Naive B cell (primary cell): ENCODE measurements at regions not wholly inside any gene's neighbourhood (a gene's known extent, or its start where the extent isn't known, plus 50 kb on each side); places are given as distances from the start of the nearest gene placed in this dataset.

Experiments used
- ATAC-seq, 2 donors: fragments of 150-1000 bp; cut with Tn5 transposase; 2 replicates each; pipeline ENCODE4 v1.10.0; 2021; ENCODE audit warnings: low read depth in 2 of 2, mild to moderate bottlenecking in 2 of 2, moderate library complexity in 2 of 2
- DNase-seq: peaks from one replicate; pipeline ENCODE4 v3.0.0; 2022
- H3K27ac Mint-ChIP-seq, 6 donors: one replicate each; pipeline ENCODE4 v1.8.0; 2020 to 2022; ENCODE audit warnings: mild to moderate bottlenecking in 6 of 6, mixed read lengths in 6 of 6, moderate library complexity in 5 of 6, inconsistent platforms in 2 of 6
- H3K27me3 Mint-ChIP-seq, 3 donors: one replicate each; pipeline ENCODE4 v1.8.0; 2021 to 2022; ENCODE audit warnings: mixed read lengths in 3 of 3, mild to moderate bottlenecking in 1 of 3
- H3K36me3 Mint-ChIP-seq, 2 donors: one replicate each; pipeline ENCODE4 v1.8.0; 2020 to 2022; ENCODE audit warnings: mixed read lengths in 2 of 2, inconsistent platforms in 1 of 2, mild to moderate bottlenecking in 1 of 2
- H3K4me1 Mint-ChIP-seq, 3 donors: one replicate each; pipeline ENCODE4 v1.8.0; 2020 to 2022; ENCODE audit warnings: mixed read lengths in 3 of 3, inconsistent platforms in 1 of 3, mild to moderate bottlenecking in 1 of 3, moderate library complexity in 1 of 3
- H3K4me3 Mint-ChIP-seq, 8 donors: one replicate each; pipeline ENCODE4 v1.8.0; 2020 to 2022; ENCODE audit warnings: mild to moderate bottlenecking in 8 of 8, mixed read lengths in 8 of 8, moderate library complexity in 8 of 8, inconsistent platforms in 2 of 8
- H3K9me3 Mint-ChIP-seq, 7 donors: one replicate each; pipeline ENCODE4 v1.8.0; 2020 to 2022; ENCODE audit warnings: mixed read lengths in 7 of 7, mild to moderate bottlenecking in 5 of 7, inconsistent platforms in 2 of 7, moderate library complexity in 1 of 7

- peaks cover 0 to 8% (median 1%) of the 10 kb centered on the region in 7 donors for H3K9me3 Mint-ChIP-seq
- ATAC-seq: no peak
- H3K4me3 Mint-ChIP-seq: no peak overlapping the region
- peaks cover 0 to 6% of the 10 kb centered on the region in 2 donors for H3K36me3 Mint-ChIP-seq
- no peaks in the 10 kb centered on the region for H3K27me3 Mint-ChIP-seq
- no peak overlapping the region for H3K27ac Mint-ChIP-seq
- H3K4me1 Mint-ChIP-seq: peaks cover 0 to 3% (median 0%) of the 10 kb centered on the region in 3 donors
- no peak for DNase-seq
Measured at GRCh38 chr12:86663716-86664115, 407.5 kb upstream of the MGAT4C start.

- peaks cover 0 to 2% (median 0%) of the 10 kb centered on the region in 3 donors for H3K4me1 Mint-ChIP-seq
- DNase-seq (no peak), ATAC-seq (peak in 1 of 2 donors; percentile 23)
- H3K27ac Mint-ChIP-seq: no peak overlapping the region
- H3K36me3 Mint-ChIP-seq: peaks cover 0 to 4% of the 10 kb centered on the region in 2 donors
- H3K27me3 Mint-ChIP-seq: no peaks in the 10 kb centered on the region
- no peak overlapping the region for H3K4me3 Mint-ChIP-seq
- peaks cover 0 to 7% (median 1%) of the 10 kb centered on the region in 7 donors for H3K9me3 Mint-ChIP-seq
Measured at GRCh38 chr12:86663173-86663572, 407.0 kb upstream of the MGAT4C start.

GRCh38 chr12:86662464-86662863, 406.3 kb upstream of the MGAT4C start:
- Mint-ChIP-seq H3K9me3 (peaks cover 0 to 4% (median 0%) of the 10 kb centered on the region in 7 donors), H3K4me3 (no peak overlapping the region), H3K4me1 (no peaks in the 10 kb centered on the region), H3K36me3 (no peaks in the 10 kb centered on the region), H3K27me3 (no peaks in the 10 kb centered on the region), H3K27ac (no peak overlapping the region)
- ATAC-seq (no peak), DNase-seq (no peak)

GRCh38 chr12:86660488-86661147, 404.4 kb upstream of the MGAT4C start:
- Mint-ChIP-seq H3K4me1 (no peaks in the 10 kb centered on the region), H3K27ac (no peak overlapping the region), H3K27me3 (no peaks in the 10 kb centered on the region), H3K4me3 (no peak overlapping the region), H3K36me3 (no peaks in the 10 kb centered on the region), H3K9me3 (peaks cover 0 to 4% (median 0%) of the 10 kb centered on the region in 7 donors)
- ATAC-seq (no peak), DNase-seq (no peak)

- ATAC-seq: no peak
- no peak for DNase-seq
- peaks cover 0 to 4% (median 0%) of the 10 kb centered on the region in 7 donors for H3K9me3 Mint-ChIP-seq
Measured at GRCh38 chr12:86659985-86660384, 403.8 kb upstream of the MGAT4C start.

GRCh38 chr12:86658303-86658702, 402.1 kb upstream of the MGAT4C start:
- Mint-ChIP-seq H3K27ac (no peak overlapping the region), H3K4me1 (no peaks in the 10 kb centered on the region), H3K4me3 (no peak overlapping the region), H3K36me3 (no peaks in the 10 kb centered on the region), H3K27me3 (no peaks in the 10 kb centered on the region), H3K9me3 (peaks cover 0 to 4% (median 0%) of the 10 kb centered on the region in 7 donors)
- ATAC-seq (no peak), DNase-seq (no peak)

More at GRCh38 chr12:86659985-86660384, 403.8 kb upstream of the MGAT4C start:
- H3K27ac Mint-ChIP-seq: no peak overlapping the region
- no peaks in the 10 kb centered on the region for H3K36me3 Mint-ChIP-seq
- H3K27me3 Mint-ChIP-seq: no peaks in the 10 kb centered on the region
- H3K4me3 Mint-ChIP-seq: no peak overlapping the region
- no peaks in the 10 kb centered on the region for H3K4me1 Mint-ChIP-seq

- H3K9me3 Mint-ChIP-seq: no peaks in the 10 kb centered on the region
- H3K36me3 Mint-ChIP-seq: no peaks in the 10 kb centered on the region
- H3K27ac Mint-ChIP-seq: no peak overlapping the region
- no peaks in the 10 kb centered on the region for H3K27me3 Mint-ChIP-seq
- no peaks in the 10 kb centered on the region for H3K4me1 Mint-ChIP-seq
- ATAC-seq (no peak), DNase-seq (no peak)
- H3K4me3 Mint-ChIP-seq: no peak overlapping the region
Measured at GRCh38 chr12:86647800-86648199, 391.6 kb upstream of the MGAT4C start.

GRCh38 chr12:86634456-86635410, 378.5 kb upstream of the MGAT4C start:
- DNase-seq (no peak), ATAC-seq (no peak)
- H3K4me3 Mint-ChIP-seq: no peak overlapping the region
- no peaks in the 10 kb centered on the region for H3K4me1 Mint-ChIP-seq
- no peaks in the 10 kb centered on the region for H3K36me3 Mint-ChIP-seq
- H3K9me3 Mint-ChIP-seq: peaks cover 0 to 9% (median under 1%) of the 10 kb centered on the region in 7 donors
- no peak overlapping the region for H3K27ac Mint-ChIP-seq
- H3K27me3 Mint-ChIP-seq: no peaks in the 10 kb centered on the region

GRCh38 chr12:86627001-86627400, 370.8 kb upstream of the MGAT4C start:
- no peak overlapping the region for H3K27ac Mint-ChIP-seq
- ATAC-seq (no peak), DNase-seq (no peak)
- no peaks in the 10 kb centered on the region for H3K27me3 Mint-ChIP-seq
- H3K9me3 Mint-ChIP-seq: peaks cover 9 to 36% (median 19%) of the 10 kb centered on the region in 7 donors
- H3K4me3 Mint-ChIP-seq: no peak overlapping the region
- peaks cover 0 to 6% of the 10 kb centered on the region in 2 donors for H3K36me3 Mint-ChIP-seq
- no peaks in the 10 kb centered on the region for H3K4me1 Mint-ChIP-seq

- no peak overlapping the region for H3K4me3 Mint-ChIP-seq
- H3K27me3 Mint-ChIP-seq: no peaks in the 10 kb centered on the region
- H3K9me3 Mint-ChIP-seq: peaks cover 7 to 27% (median 10%) of the 10 kb centered on the region in 7 donors
- H3K4me1 Mint-ChIP-seq: no peaks in the 10 kb centered on the region
- DNase-seq (no peak), ATAC-seq (no peak)
- no peak overlapping the region for H3K27ac Mint-ChIP-seq
- H3K36me3 Mint-ChIP-seq: peaks cover 0 to 9% of the 10 kb centered on the region in 2 donors
Measured at GRCh38 chr12:86623267-86623666, 367.1 kb upstream of the MGAT4C start.

GRCh38 chr12:86621957-86622356, 365.8 kb upstream of the MGAT4C start:
- no peaks in the 10 kb centered on the region for H3K4me1 Mint-ChIP-seq
- no peak overlapping the region for H3K27ac Mint-ChIP-seq
- ATAC-seq (no peak), DNase-seq (no peak)
- H3K36me3 Mint-ChIP-seq: peaks cover 0 to 9% of the 10 kb centered on the region in 2 donors
- H3K9me3 Mint-ChIP-seq: peaks cover 4 to 27% (median 7%) of the 10 kb centered on the region in 7 donors
- no peak overlapping the region for H3K4me3 Mint-ChIP-seq
- H3K27me3 Mint-ChIP-seq: no peaks in the 10 kb centered on the region

GRCh38 chr12:86613311-86613710, 357.1 kb upstream of the MGAT4C start:
- DNase-seq: no peak
- no peak for ATAC-seq
- Mint-ChIP-seq H3K4me1 (no peaks in the 10 kb centered on the region), H3K27ac (no peak overlapping the region), H3K4me3 (no peak overlapping the region), H3K9me3 (peaks cover 0 to 4% (median 0%) of the 10 kb centered on the region in 7 donors), H3K36me3 (no peaks in the 10 kb centered on the region), H3K27me3 (no peaks in the 10 kb centered on the region)

- no peak overlapping the region for H3K27ac Mint-ChIP-seq
- H3K27me3 Mint-ChIP-seq: no peaks in the 10 kb centered on the region
- H3K4me1 Mint-ChIP-seq: no peaks in the 10 kb centered on the region
- no peak for DNase-seq
- no peak overlapping the region for H3K4me3 Mint-ChIP-seq
- ATAC-seq: no peak
- no peaks in the 10 kb centered on the region for H3K36me3 Mint-ChIP-seq
- H3K9me3 Mint-ChIP-seq: peaks cover 0 to 4% (median 0%) of the 10 kb centered on the region in 7 donors
Measured at GRCh38 chr12:86608638-86609037, 352.4 kb upstream of the MGAT4C start.
